HG03457 (cell line): ENCODE measurements at regions not wholly inside any gene's neighbourhood (a gene's known extent, or its start where the extent isn't known, plus 50 kb on each side); places are given as distances from the start of the nearest gene placed in this dataset.
"Not testable (repeated sequence)": the region's sequence is repeated elsewhere in the genome, so short reads cannot be mapped to it uniquely, and the experiment has no call there.

Experiments used
- ATAC-seq: cut with Tn5 transposase; IDR thresholded peaks from one replicate; pipeline ENCODE4 v1.9.1; 2021; ENCODE audit warnings: moderate number of reproducible peaks; ENCODE audit not compliant: unreplicated experiment

DNA sequence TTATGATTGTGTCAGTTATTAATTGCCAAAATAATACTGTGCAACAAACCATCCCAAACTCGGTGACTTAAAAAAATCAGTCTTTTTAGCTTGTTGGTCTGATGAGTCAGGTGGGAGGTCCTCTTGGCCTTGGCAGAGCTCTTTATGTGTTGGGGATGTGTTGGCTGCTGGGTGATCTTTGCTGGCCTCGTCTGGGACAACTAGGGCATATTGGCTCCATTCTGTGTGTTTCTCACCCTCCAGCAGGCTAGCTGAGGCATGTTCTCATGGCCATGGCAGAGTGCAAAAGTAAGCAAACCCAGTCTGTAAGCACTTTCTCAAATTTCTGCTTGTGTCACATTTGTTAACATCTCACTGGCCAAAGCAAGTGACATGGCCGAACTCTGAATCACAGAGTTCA, 251.6 kb downstream of the RPLP1 start:
- no peak for ATAC-seq

- ATAC-seq = no peak
These were observed 252.1 kb downstream of the RPLP1 start for GRCh38 chr15:69704700-69705099.

GRCh38 chr15:69706353-69707097, 253.9 kb downstream of the RPLP1 start:
- ATAC-seq = no peak

GRCh38 chr15:69707241-69707640, 254.6 kb downstream of the RPLP1 start:
- ATAC-seq = not testable (repeated sequence)

GRCh38 chr15:69708436-69709122, 256.0 kb downstream of the RPLP1 start:
- ATAC-seq = not testable (repeated sequence)

GRCh38 chr15:69712991-69713390, 260.4 kb downstream of the RPLP1 start:
- no peak for ATAC-seq

DNA sequence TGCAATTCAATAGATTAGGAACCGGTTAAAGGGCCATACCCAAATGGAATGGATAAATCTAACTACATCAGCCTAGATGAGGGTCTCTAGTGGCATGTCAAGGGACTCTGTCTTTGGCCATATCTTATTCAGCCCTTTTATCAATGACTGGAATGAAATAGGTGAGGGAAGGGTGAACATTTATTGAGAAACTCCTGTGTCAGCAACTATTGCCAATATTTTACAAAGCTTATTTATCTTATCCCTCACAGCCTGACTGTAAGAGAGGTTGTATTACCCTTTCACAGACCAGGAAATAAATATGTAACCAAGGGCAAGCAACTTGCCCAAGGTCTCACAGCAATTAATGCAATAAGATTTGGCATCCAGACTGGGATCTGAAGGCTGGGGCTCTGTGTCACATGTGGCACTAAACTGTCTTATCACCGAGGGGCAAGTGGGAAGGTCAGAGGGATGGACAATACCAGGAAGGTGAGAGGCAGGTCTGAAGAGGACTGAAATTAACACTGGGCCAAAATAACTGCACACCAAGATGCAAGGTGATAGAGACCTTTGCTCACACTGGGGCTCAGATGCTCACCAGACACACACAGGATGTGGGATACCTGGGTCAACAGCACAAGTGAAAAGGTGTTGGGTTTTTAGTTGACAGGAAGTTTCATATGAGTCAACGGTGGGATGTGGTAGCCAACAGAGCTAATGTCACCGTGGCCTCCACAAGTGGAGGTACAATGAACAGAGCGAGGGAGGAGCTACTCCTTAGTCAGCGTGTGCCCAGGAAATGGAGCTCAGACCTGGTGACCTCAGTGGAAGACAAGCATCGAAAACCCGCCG, 261.3 kb downstream of the RPLP1 start:
- peak; percentile 80 for ATAC-seq

- no peak for ATAC-seq
These were observed 262.6 kb downstream of the RPLP1 start for GRCh38 chr15:69715210-69715609.

DNA sequence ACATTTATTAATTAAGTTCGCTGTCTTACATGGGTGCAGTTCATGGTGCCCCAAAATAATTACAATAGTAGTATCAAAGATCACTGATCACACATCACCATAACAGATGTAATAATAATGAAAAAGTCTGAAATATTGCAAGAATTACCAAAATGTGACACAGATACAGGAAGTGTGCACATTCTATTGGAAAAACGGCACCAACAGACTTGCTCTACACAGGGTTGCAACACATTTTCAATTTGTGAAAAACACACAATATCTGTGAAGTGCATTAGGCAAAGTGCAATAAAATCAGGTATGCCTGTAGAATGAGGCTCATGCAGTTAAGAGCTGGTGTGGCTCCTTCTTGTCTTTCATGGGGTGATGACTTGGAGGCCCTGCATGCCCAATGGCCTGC, 265.8 kb downstream of the RPLP1 start:
- no peak for ATAC-seq

DNA sequence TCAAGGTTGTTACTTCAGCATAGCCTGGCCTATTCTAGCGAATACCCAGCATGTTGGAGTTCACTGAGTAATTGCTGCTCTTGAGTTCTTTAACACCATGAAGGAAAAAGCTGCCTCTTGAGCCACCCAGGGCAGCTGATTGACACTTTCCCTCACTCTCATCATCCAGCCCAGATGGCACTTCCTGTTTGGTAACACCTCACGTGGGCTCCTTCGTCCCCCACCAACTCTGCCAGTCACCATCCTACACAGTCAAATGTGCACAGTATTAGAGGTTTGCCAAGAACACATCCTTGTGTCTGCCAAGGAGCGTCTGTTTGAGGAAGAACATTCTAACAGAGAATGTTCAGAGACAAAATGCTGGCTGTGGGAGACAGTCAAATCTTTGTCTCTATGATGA, 266.3 kb downstream of the RPLP1 start:
- no peak for ATAC-seq

- ATAC-seq = no peak
These were observed 267.1 kb downstream of the RPLP1 start for GRCh38 chr15:69719527-69720240.

DNA sequence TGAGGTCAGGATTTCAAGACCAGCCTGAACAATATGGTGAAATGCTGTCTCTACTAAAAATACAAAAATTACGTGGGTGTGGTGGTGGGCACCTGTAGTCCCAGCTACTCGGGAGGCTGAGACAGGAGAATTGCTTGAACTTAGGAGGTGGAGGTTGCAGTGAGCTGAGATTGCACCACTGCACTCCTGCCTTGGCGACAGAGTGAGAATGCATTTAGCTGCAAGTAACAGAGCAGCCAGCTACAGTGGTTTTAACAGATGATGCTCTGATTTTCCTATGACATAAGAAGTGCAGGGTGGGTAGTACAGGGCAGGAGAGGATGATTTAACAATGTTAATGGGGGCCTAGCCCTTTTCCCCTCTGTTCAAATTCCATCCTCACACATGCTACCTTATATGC, 267.9 kb downstream of the RPLP1 start:
- ATAC-seq = no peak

DNA sequence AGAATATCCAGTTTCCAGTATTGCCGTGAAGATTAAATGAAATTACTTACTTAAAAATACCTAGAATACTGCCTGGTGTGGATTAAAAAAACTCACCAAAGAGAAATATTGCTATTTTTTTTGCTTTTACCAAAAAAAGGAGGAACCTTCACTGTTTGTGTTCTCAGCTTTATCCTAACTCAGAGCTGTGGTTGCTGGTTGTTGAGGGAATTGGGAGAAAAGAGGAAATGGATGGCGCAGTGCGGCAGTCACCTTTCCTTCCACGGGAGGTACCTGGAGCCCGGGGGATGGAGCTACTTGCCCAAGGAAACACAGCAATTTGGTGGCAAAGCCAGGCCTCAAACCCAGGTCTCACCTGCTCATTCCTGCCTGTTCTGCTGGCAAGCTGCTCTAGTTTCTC, 270.3 kb downstream of the RPLP1 start:
- ATAC-seq = no peak

GRCh38 chr15:69723404-69724096, 270.9 kb downstream of the RPLP1 start:
- ATAC-seq = no peak

- ATAC-seq = no peak
These were observed 271.7 kb downstream of the RPLP1 start for GRCh38 chr15:69724333-69724732.

GRCh38 chr15:69725275-69725674, 272.7 kb downstream of the RPLP1 start:
- ATAC-seq = no peak

DNA sequence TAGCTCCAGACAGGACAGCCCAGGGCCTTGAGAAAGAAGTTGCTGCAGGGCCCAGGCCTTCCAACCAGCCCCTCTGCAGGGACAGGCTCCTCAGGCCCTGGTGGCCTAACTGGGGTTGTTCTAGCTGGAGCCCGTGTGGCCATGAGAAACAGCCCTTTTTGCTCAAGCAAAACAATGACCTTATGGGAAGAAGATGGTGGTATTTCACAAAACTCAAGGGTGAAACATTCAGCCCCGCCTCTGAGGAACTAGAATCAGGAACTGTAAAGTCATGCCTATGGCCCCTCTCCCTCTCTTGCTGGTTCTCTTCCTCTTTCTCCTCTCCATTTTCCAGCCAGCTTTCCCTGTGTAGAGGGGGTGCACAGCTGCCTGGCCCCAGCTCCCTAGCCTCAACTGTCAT, 273.3 kb downstream of the RPLP1 start:
- no peak for ATAC-seq

DNA sequence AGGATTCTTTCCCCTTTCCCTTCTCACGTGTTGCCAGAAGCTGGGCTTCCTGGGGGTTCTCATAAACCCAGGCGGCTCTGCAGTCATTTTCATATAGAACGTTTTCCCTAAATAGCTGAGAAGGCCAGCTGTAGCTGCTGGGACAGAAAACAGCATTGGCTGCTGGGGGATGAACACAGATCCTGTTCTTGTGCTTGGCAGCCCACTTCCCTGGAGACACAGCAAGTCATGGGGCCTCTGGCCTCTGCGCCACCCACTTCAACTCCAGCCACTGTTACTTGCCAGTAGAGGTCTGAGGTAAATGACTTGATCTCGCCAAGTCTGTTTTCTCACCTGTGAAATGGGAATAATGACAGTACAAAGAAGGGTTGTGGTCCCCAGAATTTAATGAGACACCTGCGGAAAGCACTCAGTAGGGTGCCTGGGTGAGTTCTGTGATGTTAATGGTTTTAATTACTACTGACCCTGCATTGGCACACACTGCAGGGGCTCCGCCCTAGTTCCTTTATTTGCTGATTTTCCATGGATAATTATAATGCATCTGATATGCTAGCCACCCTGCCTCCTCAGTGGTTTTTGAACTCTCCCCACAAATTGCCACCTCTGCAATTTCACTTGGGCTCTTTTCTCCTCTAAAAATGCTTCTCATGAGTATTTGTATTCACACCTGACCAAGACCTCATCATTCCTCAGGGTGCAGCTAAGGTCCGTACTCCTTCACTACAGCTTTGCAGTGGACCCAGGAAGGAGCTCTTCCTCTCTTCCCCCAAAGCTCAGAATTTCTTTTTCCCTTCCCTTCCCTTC, 274.7 kb downstream of the RPLP1 start:
- ATAC-seq = no peak

DNA sequence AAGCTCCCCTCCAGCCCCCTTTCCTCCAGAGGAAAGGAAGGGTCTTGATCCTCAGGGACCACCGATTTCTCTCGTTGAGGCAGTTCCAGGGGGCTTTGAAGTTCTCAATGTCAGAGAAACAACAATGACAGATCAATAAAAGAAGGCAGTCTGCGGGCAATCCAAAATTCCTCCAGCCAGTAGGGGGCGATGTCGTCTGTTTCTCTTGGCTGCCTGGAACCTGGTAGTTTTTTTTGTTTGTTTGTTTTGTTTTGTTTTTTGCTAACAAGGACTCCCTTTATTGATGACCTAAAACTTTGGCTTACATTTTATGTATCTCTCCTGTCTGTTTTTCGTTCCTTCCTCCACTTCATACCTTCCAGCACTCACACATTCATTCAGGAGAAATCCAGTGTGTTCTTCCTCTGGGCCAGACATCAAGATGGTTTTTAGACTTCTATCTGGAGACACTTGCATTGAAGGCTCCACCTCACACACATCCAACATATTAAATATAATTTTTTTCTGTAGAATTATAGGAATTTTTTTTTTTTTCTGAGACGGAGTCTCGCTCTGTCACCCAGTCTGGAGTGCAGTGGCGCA, 276.6 kb downstream of the RPLP1 start:
- no peak for ATAC-seq
